ENCODE measurements at regions not wholly inside any gene's neighbourhood (a gene's known extent, or its start where the extent isn't known, plus 50 kb on each side); places are given as distances from the start of the nearest gene placed in this dataset.

GRCh38 chr5:2487152-2487763 lies 264.2 kb downstream of the IRX2 start:
- no peak overlapping the region for H3K4me2 ChIP-seq (ENCODE audit: low read depth, low read length)
- H4K20me1 ChIP-seq (ENCODE audit: insufficient read depth, low read length) = no peaks in the 10 kb centered on the region
- H3K9me3 ChIP-seq (replicated peaks; ENCODE audit: insufficient read depth, low read length) = no peaks in the 10 kb centered on the region; the same call in 1 of the 2 replicates
- H3K79me2 ChIP-seq (ENCODE audit: low read length) = no peaks in the 10 kb centered on the region
- H2AFZ ChIP-seq (ENCODE audit: low read length) = no peak overlapping the region
- no peak overlapping the region for H3K4me3 ChIP-seq (ENCODE audit: low read length)
- H3K27ac ChIP-seq (ENCODE audit: low read length) = no peak overlapping the region
- H3K9me2 ChIP-seq (replicated peaks; ENCODE audit: insufficient read depth, low read length) = no peaks in the 10 kb centered on the region
- TF ChIP-seq EZH2phosphoT487 (IDR thresholded peaks at IDR 0.05; ENCODE audit: low read length) (no peak), CTCF (IDR thresholded peaks at IDR 0.05; ENCODE audit: low read length) (no peak), EZH2 (optimal IDR thresholded peaks at IDR 0.05; ENCODE audit: low read depth, low read length) (no peak)
- no peaks in the 10 kb centered on the region for H3K4me1 ChIP-seq (ENCODE audit: low read length)
- no peaks in the 10 kb centered on the region for H3K27me3 ChIP-seq (replicated peaks; ENCODE audit: insufficient read depth, low read length)
- no peak for DNase-seq
- H3F3A ChIP-seq (ENCODE audit: insufficient read depth, low read length) = no peaks in the 10 kb centered on the region
- no peaks in the 10 kb centered on the region for H3K36me3 ChIP-seq (replicated peaks; ENCODE audit: insufficient read depth, low read length)
- no peak overlapping the region for H3K9ac ChIP-seq (ENCODE audit: low read length)

GRCh38 chr5:2486373-2486772 lies 265.1 kb downstream of the IRX2 start:
- Histone ChIP-seq H3K4me2 (ENCODE audit: low read depth, low read length) (no peak overlapping the region), H3K9me2 (replicated peaks; ENCODE audit: insufficient read depth, low read length) (no peaks in the 10 kb centered on the region), H3F3A (ENCODE audit: insufficient read depth, low read length) (no peaks in the 10 kb centered on the region), H3K4me3 (ENCODE audit: low read length) (no peak overlapping the region), H3K79me2 (ENCODE audit: low read length) (no peaks in the 10 kb centered on the region), H3K27ac (ENCODE audit: low read length) (no peak overlapping the region), H3K4me1 (ENCODE audit: low read length) (no peaks in the 10 kb centered on the region), H2AFZ (ENCODE audit: low read length) (no peak overlapping the region), H3K27me3 (replicated peaks; ENCODE audit: insufficient read depth, low read length) (no peaks in the 10 kb centered on the region), H4K20me1 (ENCODE audit: insufficient read depth, low read length) (no peaks in the 10 kb centered on the region), H3K36me3 (replicated peaks; ENCODE audit: insufficient read depth, low read length) (no peaks in the 10 kb centered on the region), H3K9me3 (replicated peaks; ENCODE audit: insufficient read depth, low read length) (peaks cover 2% of the 10 kb centered on the region; the same call in 1 of the 2 replicates), H3K9ac (ENCODE audit: low read length) (no peak overlapping the region)
- no peak for DNase-seq
- no peak for TF ChIP-seq EZH2phosphoT487 (IDR thresholded peaks at IDR 0.05; ENCODE audit: low read length)
- no peak for TF ChIP-seq CTCF (IDR thresholded peaks at IDR 0.05; ENCODE audit: low read length)
- TF ChIP-seq EZH2 (optimal IDR thresholded peaks at IDR 0.05; ENCODE audit: low read depth, low read length) = no peak

- Histone ChIP-seq H2AFZ (ENCODE audit: low read length) (no peak overlapping the region), H3K4me2 (ENCODE audit: low read depth, low read length) (no peak overlapping the region), H3K9ac (ENCODE audit: low read length) (no peak overlapping the region), H3K9me3 (replicated peaks; ENCODE audit: insufficient read depth, low read length) (peaks cover 2% of the 10 kb centered on the region; the same call in 1 of the 2 replicates), H4K20me1 (ENCODE audit: insufficient read depth, low read length) (no peaks in the 10 kb centered on the region), H3K36me3 (replicated peaks; ENCODE audit: insufficient read depth, low read length) (no peaks in the 10 kb centered on the region), H3K9me2 (replicated peaks; ENCODE audit: insufficient read depth, low read length) (no peaks in the 10 kb centered on the region), H3K27ac (ENCODE audit: low read length) (no peak overlapping the region), H3K79me2 (ENCODE audit: low read length) (no peaks in the 10 kb centered on the region), H3K4me3 (ENCODE audit: low read length) (no peak overlapping the region), H3K27me3 (replicated peaks; ENCODE audit: insufficient read depth, low read length) (no peaks in the 10 kb centered on the region), H3K4me1 (ENCODE audit: low read length) (no peaks in the 10 kb centered on the region), H3F3A (ENCODE audit: insufficient read depth, low read length) (no peaks in the 10 kb centered on the region)
- TF ChIP-seq EZH2 (optimal IDR thresholded peaks at IDR 0.05; ENCODE audit: low read depth, low read length) (no peak), CTCF (IDR thresholded peaks at IDR 0.05; ENCODE audit: low read length) (no peak), EZH2phosphoT487 (IDR thresholded peaks at IDR 0.05; ENCODE audit: low read length) (no peak)
- no peak for DNase-seq
These were observed 268.7 kb downstream of the IRX2 start for GRCh38 chr5:2482778-2483177.
